ENCODE measurements at regions not wholly inside any gene's neighbourhood (a gene's known extent, or its start where the extent isn't known, plus 50 kb on each side); places are given as distances from the start of the nearest gene placed in this dataset.

DNA sequence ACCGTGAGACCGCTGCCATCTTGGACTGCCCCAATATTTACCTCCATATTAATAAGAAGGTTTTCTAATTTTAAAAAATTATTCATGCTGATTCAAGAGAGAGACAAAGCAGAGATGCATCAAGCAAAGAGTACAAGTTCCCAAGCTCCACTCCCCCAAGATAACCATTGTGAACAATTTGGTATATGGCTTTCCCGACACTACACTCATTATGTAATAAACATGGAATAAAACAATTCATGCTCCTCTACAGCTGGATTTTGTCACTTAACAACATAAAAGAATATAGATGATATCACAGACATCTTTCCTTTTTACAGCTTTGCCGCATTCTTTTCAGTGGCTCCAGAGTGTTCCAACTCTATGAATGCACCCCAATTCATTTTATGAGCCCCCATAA is 307.6 kb downstream of the FGFR2 start:
- in situ Hi-C loops (cut with HindIII; ENCODE audit: low sequenced_read_pairs): no loop called here

DNA sequence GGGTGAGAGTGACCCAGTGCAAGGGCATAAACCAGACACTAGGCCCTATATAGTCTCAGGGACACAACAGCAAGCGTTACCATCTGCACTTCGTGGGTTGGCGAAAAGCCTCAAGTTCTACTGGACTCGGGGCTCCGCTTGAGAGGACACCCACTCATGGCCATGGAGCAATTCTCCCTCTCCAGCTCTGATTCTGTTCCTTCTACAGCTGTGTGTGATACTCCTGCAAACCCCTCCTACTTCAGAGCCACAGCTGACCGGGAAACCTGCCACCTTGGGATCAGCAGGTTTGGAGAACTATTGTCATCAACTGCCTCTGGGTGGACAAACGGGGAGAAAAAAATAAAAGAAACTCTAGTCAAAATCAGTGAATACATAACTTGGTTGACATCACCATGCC is 306.9 kb downstream of the FGFR2 start:
- in situ Hi-C loops (cut with HindIII; ENCODE audit: low sequenced_read_pairs): no loop called here

DNA sequence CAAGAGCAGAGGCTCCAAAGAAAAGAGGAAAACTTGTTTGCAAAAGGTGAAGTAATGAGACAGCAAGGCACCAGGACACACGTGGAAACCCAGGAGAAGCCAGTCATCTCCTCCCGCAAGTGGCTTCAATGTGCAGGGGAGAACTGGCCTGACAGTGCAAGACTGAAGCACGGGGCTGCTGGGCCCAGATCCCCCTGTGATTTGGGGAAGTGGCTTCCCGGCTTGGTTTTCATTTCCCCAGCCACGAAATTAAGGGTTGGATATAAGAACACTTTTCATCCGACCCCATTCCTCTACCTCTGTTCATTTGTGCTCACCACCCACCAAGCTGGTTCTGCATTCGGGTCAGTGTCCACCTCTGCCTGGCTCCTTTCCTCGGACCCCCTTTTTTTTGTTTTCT is 306.4 kb downstream of the FGFR2 start:
- in situ Hi-C loops (cut with HindIII; ENCODE audit: low sequenced_read_pairs): no loop called here

DNA sequence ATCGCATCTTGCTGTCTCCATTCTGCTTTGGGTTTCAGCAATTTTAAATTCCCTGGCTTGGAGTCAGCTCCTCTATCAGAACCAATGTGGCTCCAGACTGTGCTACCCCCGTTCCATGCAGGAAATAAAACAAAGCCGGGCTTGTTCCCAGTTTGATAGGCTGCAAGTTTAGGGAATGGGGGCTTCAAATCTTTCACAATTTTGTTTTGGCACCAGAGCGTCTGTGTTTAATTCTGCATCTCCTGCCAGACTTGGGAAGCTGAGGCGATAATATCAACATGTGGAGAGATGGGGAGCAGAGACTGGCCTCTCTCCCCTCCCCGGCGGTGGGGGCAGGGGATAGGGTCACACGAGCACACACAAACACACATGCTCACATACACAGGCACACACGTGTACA is 305.9 kb downstream of the FGFR2 start:
- in situ Hi-C loops (cut with HindIII; ENCODE audit: low sequenced_read_pairs): no loop called here

DNA sequence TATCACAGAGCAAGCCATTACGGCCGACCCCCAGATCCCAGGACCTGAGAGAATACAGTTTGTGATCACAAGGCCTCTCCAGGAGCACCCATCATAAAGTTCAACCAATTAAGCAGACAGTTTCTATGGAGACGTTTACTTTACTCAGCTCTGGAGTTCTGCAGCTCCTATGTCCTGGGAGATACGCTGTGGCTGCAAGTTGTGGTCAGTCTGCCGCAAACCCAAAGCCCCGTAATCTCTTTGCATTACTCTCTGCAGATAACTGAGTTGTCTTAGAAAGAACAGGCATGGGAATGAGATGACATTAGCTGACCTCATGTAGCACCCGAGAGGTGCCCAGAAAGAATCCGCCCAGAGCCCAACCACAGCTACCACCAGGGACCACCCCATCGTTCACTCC is 305.1 kb downstream of the FGFR2 start:
- in situ Hi-C loops (cut with HindIII; ENCODE audit: low sequenced_read_pairs): no loop called here

DNA sequence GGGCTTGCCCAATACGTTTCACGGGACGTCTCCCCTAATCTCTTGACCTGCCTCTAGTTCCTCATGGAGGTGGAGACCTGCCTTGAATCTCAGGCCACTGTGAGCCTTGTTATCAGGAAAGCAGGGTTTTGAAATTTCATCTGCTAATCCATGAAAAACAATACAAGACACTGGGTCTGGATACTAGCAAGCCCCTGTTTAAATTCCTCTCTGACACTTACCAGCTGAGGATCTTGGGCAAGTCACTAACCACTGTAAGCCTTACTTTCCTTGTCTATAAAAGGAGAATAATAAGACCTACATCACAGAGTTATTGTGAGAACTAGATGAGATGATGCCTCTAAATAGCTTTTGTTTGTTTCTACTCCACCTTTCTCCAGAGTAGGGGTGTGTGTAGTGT is 303.6 kb downstream of the FGFR2 start:
- in situ Hi-C loops (cut with HindIII; ENCODE audit: low sequenced_read_pairs): loop anchor here (5.0 kb wide), 1 partner anchor 47 kb away; no protein-coding TSS in a partner anchor

DNA sequence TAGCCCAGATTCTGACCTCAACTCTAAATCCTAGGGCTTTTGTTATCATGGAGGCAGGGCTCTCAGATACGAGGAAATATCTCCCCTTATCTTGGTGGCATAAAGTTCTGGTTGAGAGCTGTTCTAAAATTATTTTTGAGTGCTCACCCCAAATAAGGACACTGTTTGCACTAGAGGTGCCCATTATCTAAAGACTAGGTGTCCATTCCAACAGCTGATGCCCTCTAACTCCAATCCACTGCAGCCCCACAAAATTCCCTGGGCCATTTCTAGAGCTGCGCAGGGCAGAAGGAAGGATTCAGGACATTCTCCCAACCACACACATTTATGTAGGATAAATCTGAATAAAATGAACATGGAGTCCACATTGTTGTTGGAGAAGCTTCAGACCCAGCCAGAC is 301.9 kb downstream of the FGFR2 start:
- in situ Hi-C loops (cut with HindIII; ENCODE audit: low sequenced_read_pairs): loop anchor here (5.0 kb wide), 1 partner anchor 49 kb away; no protein-coding TSS in a partner anchor

DNA sequence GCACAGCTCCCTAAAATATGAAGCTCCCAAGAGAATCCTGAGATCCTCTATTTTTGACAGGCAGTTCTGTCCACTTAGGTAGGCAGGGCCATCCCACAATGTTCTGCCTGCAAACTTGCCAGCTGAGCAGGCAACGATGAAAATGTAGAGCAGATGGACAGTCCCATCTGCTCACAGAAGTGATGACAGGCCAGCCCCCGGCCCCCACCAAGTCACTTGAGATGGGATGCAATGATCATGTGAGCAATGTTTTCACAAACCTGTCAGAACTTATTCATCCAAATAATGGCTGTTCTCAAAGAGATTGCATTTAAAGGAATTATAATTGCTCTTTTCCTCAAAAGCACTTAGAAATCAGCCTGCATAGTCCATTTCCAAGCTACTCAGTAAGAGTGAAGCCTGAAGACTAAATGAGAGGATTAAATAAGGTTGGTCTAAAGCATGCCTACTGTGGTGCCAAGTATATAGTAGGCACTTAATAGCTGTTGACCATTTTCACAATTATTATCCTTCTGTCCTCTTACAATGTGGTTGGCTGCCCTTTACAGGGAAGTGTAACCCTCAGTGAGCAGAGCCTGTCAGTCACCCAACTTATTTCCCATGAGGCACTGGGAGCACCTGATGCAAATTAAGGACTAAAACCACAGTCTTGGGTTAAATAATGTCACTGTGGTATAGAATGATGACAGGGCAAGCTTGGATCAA is 301.2 kb downstream of the FGFR2 start:
- in situ Hi-C loops (cut with HindIII; ENCODE audit: low sequenced_read_pairs): loop anchor here (5.0 kb wide), 1 partner anchor 50 kb away; no protein-coding TSS in a partner anchor

DNA sequence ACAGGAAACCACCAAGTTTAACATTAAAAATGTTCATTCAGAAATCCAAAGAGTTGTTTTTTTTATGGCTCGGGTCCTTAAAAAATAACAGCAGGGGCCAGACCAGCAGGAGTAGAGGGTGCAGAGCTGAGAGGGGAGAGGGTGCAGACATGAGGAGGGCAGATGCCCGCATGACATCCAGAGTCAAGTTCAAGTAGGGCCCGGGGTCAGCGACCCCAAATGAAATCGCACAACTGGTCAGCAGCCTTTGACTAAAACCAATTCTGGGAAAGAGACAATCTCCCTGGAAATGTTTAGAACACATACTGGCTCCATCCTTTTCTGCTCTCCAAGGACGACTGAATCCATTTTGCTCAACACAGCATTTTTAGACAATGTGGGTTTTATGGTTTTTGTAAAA is 297.5 kb downstream of the FGFR2 start:
- in situ Hi-C loops (cut with HindIII; ENCODE audit: low sequenced_read_pairs): no loop called here

DNA sequence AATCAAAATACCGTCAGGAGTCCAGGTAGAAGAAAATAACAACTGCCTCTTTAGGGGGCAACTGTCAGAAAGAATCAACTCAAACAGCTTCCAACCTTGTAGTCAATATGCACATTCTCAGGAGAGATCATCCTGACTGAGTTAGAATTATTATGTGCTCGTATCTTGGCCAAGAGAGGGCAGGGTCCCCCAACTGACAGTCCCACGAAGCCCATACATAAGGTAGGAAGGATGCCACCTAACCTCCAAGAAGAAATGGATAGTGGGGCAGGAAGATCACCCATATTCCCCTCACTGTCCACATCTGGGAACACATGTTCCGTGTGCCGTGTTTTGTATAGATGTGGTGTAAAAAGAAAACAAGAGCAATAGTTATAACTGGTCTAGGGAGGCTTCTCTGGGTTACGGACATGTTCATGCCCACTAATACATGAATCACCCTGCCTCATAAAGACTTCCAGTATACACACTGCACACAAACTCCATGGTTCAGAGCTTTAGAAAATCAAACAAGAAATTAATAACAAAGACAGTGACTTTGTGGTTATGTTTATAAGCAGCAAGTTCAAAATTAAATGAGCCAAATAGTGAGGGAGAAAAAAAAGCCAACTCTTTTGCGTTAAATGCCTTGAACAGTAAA is 295.6 kb downstream of the FGFR2 start:
- in situ Hi-C loops (cut with HindIII; ENCODE audit: low sequenced_read_pairs): no loop called here

DNA sequence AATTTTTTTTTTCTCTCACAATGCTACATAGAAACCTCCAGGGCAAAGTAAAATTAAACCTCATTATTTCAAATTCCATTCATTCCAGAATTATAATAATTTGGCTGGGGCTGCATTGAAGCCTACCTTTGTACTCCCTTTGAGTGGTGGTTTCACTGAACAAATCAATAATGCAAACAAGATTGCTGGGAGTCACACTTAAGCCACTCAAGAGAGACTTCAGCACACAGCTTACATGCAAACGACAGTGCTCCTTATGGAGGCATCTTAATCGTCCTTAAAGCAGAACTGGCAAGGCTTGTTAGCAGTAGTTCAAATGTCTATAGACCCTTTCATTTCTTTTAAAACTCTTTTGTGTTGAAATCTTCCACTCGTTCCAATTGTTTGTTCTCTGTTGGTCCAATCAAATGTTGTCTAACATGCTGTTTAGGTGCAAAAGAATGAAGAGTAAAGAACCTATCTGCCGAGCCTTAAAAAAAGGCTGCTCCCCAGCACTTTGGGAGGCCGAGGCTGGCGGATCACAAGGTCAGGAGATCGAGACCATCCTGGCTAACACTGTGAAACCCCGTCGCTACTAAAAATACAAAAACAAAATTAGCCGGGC is 294.9 kb downstream of the FGFR2 start:
- in situ Hi-C loops (cut with HindIII; ENCODE audit: low sequenced_read_pairs): no loop called here

DNA sequence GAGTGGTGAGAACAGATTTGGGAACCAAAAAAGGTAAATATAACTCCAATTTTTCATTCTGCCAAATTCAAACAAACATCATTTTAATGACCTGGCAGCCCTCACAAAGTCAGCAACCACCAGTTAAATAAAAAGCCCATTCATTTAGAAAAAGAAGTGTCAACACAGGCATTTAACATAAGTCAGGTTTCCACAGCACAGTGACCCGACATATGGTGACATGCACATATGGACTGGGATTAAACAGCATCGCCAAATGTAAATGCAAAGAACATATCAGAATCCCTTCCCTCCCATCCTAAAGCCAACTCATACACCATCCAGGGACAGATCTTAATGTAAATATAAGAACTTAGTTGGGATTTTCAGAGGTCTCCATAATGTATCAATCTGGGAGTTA is 293.2 kb downstream of the FGFR2 start:
- in situ Hi-C loops (cut with HindIII; ENCODE audit: low sequenced_read_pairs): no loop called here

DNA sequence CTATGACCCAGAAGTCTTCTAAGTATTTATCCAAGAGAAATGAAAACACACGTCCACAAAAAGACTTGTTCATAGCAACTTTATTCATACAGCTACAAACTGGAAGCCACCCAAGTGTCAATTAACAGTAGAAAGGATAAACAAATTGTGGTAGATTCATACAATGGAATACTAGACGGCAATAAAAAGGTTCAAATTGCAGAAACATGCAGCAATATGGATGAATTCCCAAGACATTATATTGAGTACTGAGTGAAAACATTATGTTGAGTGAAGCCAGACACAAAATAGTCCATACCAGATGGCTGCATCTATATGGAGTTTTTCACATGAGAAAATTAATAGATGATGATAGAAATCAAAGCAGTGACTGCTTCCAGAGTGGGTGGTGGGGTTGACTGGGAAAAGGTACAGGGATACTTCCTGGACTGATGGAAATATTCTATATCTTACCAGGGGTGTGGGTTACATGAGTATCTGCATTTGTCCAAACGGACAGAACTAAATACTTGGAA is 292.0 kb downstream of the FGFR2 start:
- in situ Hi-C loops (cut with HindIII; ENCODE audit: low sequenced_read_pairs): no loop called here

DNA sequence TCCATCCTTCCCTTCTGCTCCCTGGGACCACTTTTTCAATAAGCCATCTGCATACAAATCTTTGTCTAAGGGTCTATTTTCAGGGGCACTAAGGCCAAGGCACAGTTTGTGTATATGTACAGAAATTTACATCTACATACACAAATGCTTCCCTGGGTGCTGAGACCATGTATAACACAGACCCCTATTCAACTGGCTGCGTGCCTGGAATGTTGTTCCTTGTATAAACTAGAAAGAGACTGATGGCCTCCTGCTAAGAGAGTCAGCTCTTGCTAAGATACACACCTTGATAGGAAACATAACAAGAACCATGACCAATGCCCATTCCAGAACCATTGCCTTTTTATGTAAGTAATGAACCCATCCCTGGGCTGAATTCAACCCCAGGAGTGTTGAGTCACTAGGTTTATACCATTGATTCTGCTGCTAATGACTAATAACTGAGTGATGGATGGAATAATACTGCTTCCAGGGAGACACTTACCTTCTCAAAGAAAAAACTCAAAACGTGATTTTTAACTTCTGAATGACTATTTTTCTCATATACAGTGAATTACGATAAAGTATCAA is 290.7 kb downstream of the FGFR2 start:
- in situ Hi-C loops (cut with HindIII; ENCODE audit: low sequenced_read_pairs): no loop called here

DNA sequence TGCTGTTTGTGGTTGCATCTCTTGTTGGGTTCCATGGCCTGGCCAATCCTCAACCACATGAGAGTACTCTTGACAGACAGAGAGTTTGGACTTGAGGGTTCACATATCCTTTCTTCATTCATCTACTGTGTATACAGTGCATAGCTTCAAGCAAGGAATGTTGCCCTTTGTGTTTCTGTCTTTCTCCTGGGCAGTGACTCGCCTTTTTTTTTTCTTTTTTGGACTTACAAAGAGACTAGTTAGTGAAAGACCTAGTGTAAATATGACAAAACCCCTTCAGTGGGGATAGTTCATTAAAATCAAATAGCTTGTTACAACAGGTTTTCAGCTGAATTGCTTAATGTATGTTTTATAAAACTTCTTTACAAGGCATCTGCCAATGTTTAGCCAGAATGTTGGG is 290.2 kb downstream of the FGFR2 start:
- in situ Hi-C loops (cut with HindIII; ENCODE audit: low sequenced_read_pairs): no loop called here

DNA sequence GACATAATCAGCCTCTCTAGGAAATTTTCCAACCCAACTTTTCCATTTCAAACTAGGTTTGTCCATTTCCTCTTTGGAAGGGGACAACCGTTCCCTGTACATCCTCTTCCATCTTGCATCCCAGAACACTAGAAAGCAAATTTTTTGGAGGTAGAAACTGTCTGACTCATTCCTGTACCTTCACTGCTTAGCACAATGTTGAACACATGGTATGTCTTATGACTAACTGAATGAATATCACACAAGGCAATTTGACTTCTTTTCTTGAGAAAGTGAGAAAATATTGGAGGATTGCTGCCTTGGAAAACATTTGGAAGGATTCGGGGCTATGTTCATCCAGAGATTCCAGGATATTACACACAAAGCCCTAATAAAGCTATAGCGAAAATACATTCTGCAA is 289.1 kb downstream of the FGFR2 start:
- in situ Hi-C loops (cut with HindIII; ENCODE audit: low sequenced_read_pairs): no loop called here

DNA sequence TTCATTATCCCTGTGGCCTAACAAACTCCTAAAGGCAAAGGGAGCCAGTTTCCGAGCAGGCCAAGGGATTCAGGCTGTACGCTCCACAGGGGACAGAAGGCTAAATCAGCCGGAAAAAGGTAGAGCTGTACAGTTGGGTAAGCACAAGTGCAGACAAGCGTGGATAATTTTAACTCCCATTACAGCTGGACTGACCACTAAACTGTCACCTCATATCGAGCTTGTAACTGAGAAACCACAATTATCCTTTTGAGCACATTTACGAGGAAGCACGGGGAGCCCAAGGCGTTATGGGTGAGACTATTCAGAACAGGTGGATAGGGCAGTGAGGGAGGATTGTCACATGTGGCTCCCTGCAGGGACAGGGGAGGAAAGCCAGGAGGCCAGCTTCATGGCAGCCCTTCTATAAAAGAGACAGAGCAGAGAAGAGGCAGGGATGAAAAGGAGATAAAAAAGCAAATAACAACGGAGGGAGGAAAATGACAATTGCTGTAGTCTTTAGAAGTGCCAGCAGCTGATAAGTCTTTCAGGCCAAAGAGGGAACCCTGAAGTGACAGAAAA is 288.0 kb downstream of the FGFR2 start:
- in situ Hi-C loops (cut with HindIII; ENCODE audit: low sequenced_read_pairs): no loop called here

DNA sequence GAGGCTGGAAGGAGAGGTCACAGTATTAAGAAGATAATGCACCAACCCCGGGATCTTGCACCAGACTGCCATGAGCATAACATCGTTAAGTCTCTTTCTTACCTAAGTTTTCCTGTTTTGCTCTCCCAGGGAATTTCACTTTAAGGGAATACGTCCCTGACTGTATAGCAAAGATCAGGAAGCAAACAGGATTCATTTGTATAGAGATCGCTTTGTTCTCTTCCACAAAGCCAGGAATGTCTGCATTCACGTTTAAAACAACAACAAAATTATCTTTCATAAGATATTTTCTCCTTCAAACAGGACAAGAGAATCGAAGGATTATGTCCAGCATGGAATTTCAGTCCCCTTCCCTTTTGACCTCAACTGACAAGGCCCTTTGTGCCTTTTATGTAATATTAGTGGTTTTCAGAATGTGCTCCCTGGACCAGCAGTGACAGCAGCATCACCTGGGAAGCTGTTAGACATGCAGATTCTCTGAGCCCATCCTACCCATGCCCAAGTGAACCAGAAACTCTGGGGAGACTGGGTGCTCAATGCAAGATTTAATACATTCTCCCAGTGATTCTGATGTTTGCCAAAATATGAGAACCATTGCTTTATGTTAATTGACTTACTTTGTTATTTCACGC is 286.3 kb downstream of the FGFR2 start:
- in situ Hi-C loops (cut with HindIII; ENCODE audit: low sequenced_read_pairs): no loop called here

DNA sequence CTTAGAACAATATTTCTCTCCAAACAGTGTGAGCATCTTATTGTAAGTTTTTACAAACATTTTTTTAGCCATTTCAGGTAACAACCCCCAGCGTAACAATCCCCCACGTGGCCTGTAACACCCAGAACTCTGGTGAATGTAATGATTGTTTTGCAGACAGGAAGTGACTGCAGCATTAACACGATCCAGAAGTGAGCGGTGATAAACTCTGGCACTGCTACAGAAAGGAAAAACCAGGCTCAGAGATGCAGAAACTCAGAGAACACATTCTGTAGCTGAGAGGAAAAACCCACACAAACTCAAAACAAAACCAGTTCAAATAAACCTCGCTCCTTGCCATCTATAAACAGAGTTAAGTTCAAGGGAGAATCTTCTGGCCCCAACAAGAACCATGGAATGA is 285.7 kb downstream of the FGFR2 start:
- in situ Hi-C loops (cut with HindIII; ENCODE audit: low sequenced_read_pairs): no loop called here

DNA sequence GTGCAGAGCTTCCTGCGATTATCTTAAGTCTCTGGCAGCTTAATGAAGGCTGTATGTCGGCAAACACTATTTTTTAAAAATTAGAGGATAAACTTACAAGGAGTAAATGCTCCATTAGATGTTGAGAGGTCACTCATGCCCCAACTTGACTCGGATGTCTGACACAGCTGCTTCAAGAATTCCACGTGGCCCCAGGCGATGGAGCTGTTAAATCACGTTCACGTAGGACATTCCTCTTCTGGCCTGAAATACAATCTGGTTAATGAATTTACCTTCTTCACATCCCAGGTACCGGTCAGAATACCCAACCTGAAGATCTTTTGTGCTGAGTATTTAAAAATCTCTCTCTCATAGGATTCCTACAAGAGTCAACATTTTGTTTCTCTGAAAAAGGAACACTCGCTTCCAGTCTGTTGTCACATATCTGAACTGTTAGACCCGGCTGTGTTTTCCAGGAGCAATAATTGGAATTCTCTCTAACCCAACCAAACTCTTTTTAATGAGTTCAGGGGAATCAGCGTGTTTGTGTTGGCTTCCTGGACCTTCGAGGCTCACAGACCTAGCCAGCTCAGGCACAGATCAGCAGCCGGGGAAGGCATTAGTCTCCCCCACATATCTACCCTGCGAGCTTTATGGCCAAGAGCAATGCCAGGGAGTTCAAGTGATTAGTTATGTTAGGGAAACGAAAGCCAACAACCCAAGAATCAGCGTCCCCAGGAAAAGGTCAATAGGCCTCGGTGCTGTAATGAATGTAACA is 284.9 kb downstream of the FGFR2 start:
- in situ Hi-C loops (cut with HindIII; ENCODE audit: low sequenced_read_pairs): no loop called here

Data from endothelial cell of hepatic sinusoid (primary cell).